ENCODE measurements at regions not wholly inside any gene's neighbourhood (a gene's known extent, or its start where the extent isn't known, plus 50 kb on each side); places are given as distances from the start of the nearest gene placed in this dataset.

- Histone ChIP-seq H3K36me3 (replicated peaks) (no peaks in the 10 kb centered on the region), H3K27me3 (replicated peaks) (no peaks in the 10 kb centered on the region), H3K4me3 (ENCODE audit: low read depth, low read length) (no peak overlapping the region), H3K27ac (no peak overlapping the region)
- TF ChIP-seq, protein P1, sequence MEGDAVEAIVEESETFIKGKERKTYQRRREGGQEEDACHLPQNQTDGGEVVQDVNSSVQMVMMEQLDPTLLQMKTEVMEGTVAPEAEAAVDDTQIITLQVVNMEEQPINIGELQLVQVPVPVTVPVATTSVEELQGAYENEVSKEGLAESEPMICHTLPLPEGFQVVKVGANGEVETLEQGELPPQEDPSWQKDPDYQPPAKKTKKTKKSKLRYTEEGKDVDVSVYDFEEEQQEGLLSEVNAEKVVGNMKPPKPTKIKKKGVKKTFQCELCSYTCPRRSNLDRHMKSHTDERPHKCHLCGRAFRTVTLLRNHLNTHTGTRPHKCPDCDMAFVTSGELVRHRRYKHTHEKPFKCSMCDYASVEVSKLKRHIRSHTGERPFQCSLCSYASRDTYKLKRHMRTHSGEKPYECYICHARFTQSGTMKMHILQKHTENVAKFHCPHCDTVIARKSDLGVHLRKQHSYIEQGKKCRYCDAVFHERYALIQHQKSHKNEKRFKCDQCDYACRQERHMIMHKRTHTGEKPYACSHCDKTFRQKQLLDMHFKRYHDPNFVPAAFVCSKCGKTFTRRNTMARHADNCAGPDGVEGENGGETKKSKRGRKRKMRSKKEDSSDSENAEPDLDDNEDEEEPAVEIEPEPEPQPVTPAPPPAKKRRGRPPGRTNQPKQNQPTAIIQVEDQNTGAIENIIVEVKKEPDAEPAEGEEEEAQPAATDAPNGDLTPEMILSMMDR (IDR thresholded peaks at IDR 0.05; ENCODE audit: low read depth, low read length, missing control alignments): no peak
- in situ Hi-C loops (cut with HindIII; ENCODE audit: low pct_ligation_motif_present, low sequenced_read_pairs): no loop called here
- no peak for DNase-seq
Observed at GRCh38 chr7:51973939-51974338, 657.3 kb upstream of the COBL start.

- in situ Hi-C loops (cut with HindIII; ENCODE audit: low pct_ligation_motif_present, low sequenced_read_pairs): no loop called here
- DNase-seq: no peak
- TF ChIP-seq, protein P1 (IDR thresholded peaks at IDR 0.05; ENCODE audit: low read depth, low read length, missing control alignments): no peak
- no peak overlapping the region for H3K27ac ChIP-seq
- H3K27me3 ChIP-seq (replicated peaks): no peaks in the 10 kb centered on the region
- no peaks in the 10 kb centered on the region for H3K36me3 ChIP-seq (replicated peaks)
- no peak overlapping the region for H3K4me3 ChIP-seq (ENCODE audit: low read depth, low read length)
Observed at GRCh38 chr7:51973071-51973470, 656.5 kb upstream of the COBL start.

GRCh38 chr7:51970961-51971665 lies 654.5 kb upstream of the COBL start:
- H3K27ac ChIP-seq: no peak overlapping the region
- in situ Hi-C loops (cut with HindIII; ENCODE audit: low pct_ligation_motif_present, low sequenced_read_pairs): no loop called here
- DNase-seq: no peak
- no peaks in the 10 kb centered on the region for H3K36me3 ChIP-seq (replicated peaks)
- H3K4me3 ChIP-seq (ENCODE audit: low read depth, low read length): no peak overlapping the region
- TF ChIP-seq, protein P1 (IDR thresholded peaks at IDR 0.05; ENCODE audit: low read depth, low read length, missing control alignments): no peak
- H3K27me3 ChIP-seq (replicated peaks): no peaks in the 10 kb centered on the region

GRCh38 chr7:51968461-51968860 lies 651.9 kb upstream of the COBL start:
- TF ChIP-seq, protein P1 (IDR thresholded peaks at IDR 0.05; ENCODE audit: low read depth, low read length, missing control alignments): no peak
- no peak for DNase-seq
- Histone ChIP-seq H3K27me3 (replicated peaks) (no peaks in the 10 kb centered on the region), H3K27ac (no peak overlapping the region), H3K36me3 (replicated peaks) (no peaks in the 10 kb centered on the region), H3K4me3 (ENCODE audit: low read depth, low read length) (no peak overlapping the region)
- in situ Hi-C loops (cut with HindIII; ENCODE audit: low pct_ligation_motif_present, low sequenced_read_pairs): no loop called here

DNA sequence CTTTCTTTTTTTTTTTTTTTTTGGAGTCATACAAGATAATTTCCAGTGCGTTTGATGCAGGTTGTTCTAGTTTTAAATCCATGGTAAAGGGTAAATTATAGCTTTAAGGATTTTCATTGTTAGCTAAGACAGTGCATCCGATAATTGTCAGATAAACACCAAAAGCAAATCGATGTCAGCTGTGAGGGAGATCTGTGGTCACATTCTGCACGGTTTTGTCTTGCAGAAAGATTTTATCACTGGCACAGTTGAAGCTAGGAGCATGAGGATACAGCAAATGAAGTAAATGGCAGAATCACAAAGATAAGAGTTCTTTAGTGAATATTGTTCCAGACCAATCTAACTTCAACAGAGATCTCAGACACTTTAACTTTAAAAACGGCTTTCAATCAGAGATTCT lies 648.8 kb upstream of the COBL start:
- no peaks in the 10 kb centered on the region for H3K36me3 ChIP-seq (replicated peaks)
- H3K4me3 ChIP-seq (ENCODE audit: low read depth, low read length): no peak overlapping the region
- H3K27ac ChIP-seq: no peak overlapping the region
- in situ Hi-C loops (cut with HindIII; ENCODE audit: low pct_ligation_motif_present, low sequenced_read_pairs): no loop called here
- no peak for DNase-seq
- TF ChIP-seq, protein P1 (IDR thresholded peaks at IDR 0.05; ENCODE audit: low read depth, low read length, missing control alignments): no peak
- H3K27me3 ChIP-seq (replicated peaks): no peaks in the 10 kb centered on the region

- no peak overlapping the region for H3K27ac ChIP-seq
- H3K4me3 ChIP-seq (ENCODE audit: low read depth, low read length): no peak overlapping the region
- TF ChIP-seq, protein P1 (IDR thresholded peaks at IDR 0.05; ENCODE audit: low read depth, low read length, missing control alignments): no peak
- H3K27me3 ChIP-seq (replicated peaks): no peaks in the 10 kb centered on the region
- H3K36me3 ChIP-seq (replicated peaks): no peaks in the 10 kb centered on the region
- in situ Hi-C loops (cut with HindIII; ENCODE audit: low pct_ligation_motif_present, low sequenced_read_pairs): no loop called here
- no peak for DNase-seq
Observed at GRCh38 chr7:51961804-51962203, 645.2 kb upstream of the COBL start.

Data from brain microvascular endothelial cell (primary cell).